HEK293 (cell line): ENCODE measurements at regions not wholly inside any gene's neighbourhood (a gene's known extent, or its start where the extent isn't known, plus 50 kb on each side); places are given as distances from the start of the nearest gene placed in this dataset.

Experiments
- CTCF ChIA-PET: fragments of 350-600 bp; formaldehyde crosslinking; extraction: SDS; loops from one replicate; lab custom pipeline; 2021; ENCODE audit warnings: antibody characterized with exemption; lab: Yijun Ruan, JAX
- POLR2A ChIA-PET: fragments of 300-600 bp; formaldehyde crosslinking; extraction: SDS; loops from one replicate; lab custom pipeline; 2020; ENCODE audit warnings: antibody characterized with exemption, inconsistent platforms; lab: Yijun Ruan, JAX
- H3K27ac ChIP-seq: fragments of 200-500 bp; sonication (Bioruptor generic); 2 replicates; pipeline ENCODE4 v1.5.1; 2014; ENCODE audit warnings: low read depth, low read length, control low read depth, inconsistent platforms; ENCODE audit errors: extremely low read depth
- H3K36me3 ChIP-seq, 2 experiments: fragments of 200-500 bp in 1 of 2; sonication (Bioruptor generic) in 1 of 2; 1 replicate in 1 of 2; 2 replicates in 1 of 2; pipeline ENCODE4 v1.5.1; 2014 to 2017; ENCODE audit warnings: inconsistent platforms in 2 of 2, low read length in 2 of 2; ENCODE audit not compliant: control insufficient read depth in 2 of 2, insufficient read depth in 1 of 2
- H3K4me1 ChIP-seq: fragments of 200-500 bp; sonication (Bioruptor generic); 2 replicates; pipeline ENCODE4 v1.5.1; 2014; ENCODE audit warnings: mild to moderate bottlenecking, low read length, inconsistent platforms; ENCODE audit not compliant: control insufficient read depth, insufficient read depth
- H3K4me3 ChIP-seq: 2 replicates; pipeline ENCODE4 v1.5.1; 2011; ENCODE audit warnings: low read depth, mild to moderate bottlenecking, control low read depth, low read length, moderate library complexity
- H3K9me3 ChIP-seq: fragments of 200-500 bp; sonication (Bioruptor generic); 2 replicates; pipeline ENCODE4 v1.5.1; 2014; ENCODE audit warnings: low read depth, low read length, inconsistent platforms; ENCODE audit not compliant: control insufficient read depth, insufficient read depth
- GLI2 ChIP-seq: fragments of 450-650 bp; formaldehyde crosslinking; IDR thresholded peaks from 2 replicates; pipeline ENCODE4; 2017; ENCODE audit warnings: missing biosample characterization, missing genetic modification characterization, low read depth, borderline replicate concordance
- KLF16 ChIP-seq: fragments of 450-650 bp; formaldehyde crosslinking; IDR thresholded peaks from 2 replicates; pipeline ENCODE4 v1.5.1; 2017; ENCODE audit warnings: missing biosample characterization, missing genetic modification characterization
- ZBTB8A ChIP-seq: fragments of 450-650 bp; formaldehyde crosslinking; IDR thresholded peaks from 2 replicates; pipeline ENCODE4 v1.5.1; 2016; ENCODE audit warnings: missing biosample characterization, missing genetic modification characterization
- ZFP3 ChIP-seq: fragments of 450-650 bp; formaldehyde crosslinking; IDR thresholded peaks from 2 replicates; pipeline ENCODE4 v1.5.1; 2016; ENCODE audit warnings: low read depth, missing biosample characterization, missing genetic modification characterization
- ZNF133 ChIP-seq: fragments of 450-650 bp; formaldehyde crosslinking; IDR thresholded peaks from 2 replicates; pipeline ENCODE4 v1.5.1; 2016; ENCODE audit warnings: missing biosample characterization, missing genetic modification characterization
- ZNF140 ChIP-seq: fragments of 450-650 bp; formaldehyde crosslinking; IDR thresholded peaks from 2 replicates; pipeline ENCODE4 v1.5.1; 2016; ENCODE audit warnings: missing biosample characterization, missing genetic modification characterization
- ZNF266 ChIP-seq: fragments of 450-650 bp; formaldehyde crosslinking; IDR thresholded peaks from 2 replicates; pipeline ENCODE4 v1.5.1; 2016; ENCODE audit warnings: missing biosample characterization, missing genetic modification characterization, low read depth
- ZNF292 ChIP-seq: fragments of 450-650 bp; formaldehyde crosslinking; IDR thresholded peaks from 2 replicates; pipeline ENCODE4 v1.5.1; 2016; ENCODE audit warnings: low read depth, missing biosample characterization, missing genetic modification characterization, borderline replicate concordance
- ZNF341 ChIP-seq: fragments of 450-650 bp; formaldehyde crosslinking; IDR thresholded peaks from 2 replicates; pipeline ENCODE4; 2016; ENCODE audit warnings: low read depth, missing biosample characterization, missing genetic modification characterization
- ZNF404 ChIP-seq: fragments of 450-650 bp; formaldehyde crosslinking; IDR thresholded peaks from 2 replicates; pipeline ENCODE4 v1.5.1; 2017; ENCODE audit warnings: missing biosample characterization, missing genetic modification characterization
- ZNF510 ChIP-seq: fragments of 450-650 bp; formaldehyde crosslinking; IDR thresholded peaks from 2 replicates; pipeline ENCODE4 v1.5.1; 2018; ENCODE audit warnings: mild to moderate bottlenecking, missing genetic modification characterization, missing biosample characterization; ENCODE audit not compliant: insufficient replicate concordance
- ZNF518A ChIP-seq: fragments of 450-650 bp; formaldehyde crosslinking; conservative IDR thresholded peaks from 2 replicates; pipeline ENCODE4 v1.5.1; 2016; ENCODE audit warnings: low read depth, missing biosample characterization, missing genetic modification characterization
- ZNF549 ChIP-seq: fragments of 450-650 bp; IDR thresholded peaks from 2 replicates; pipeline ENCODE4 v1.5.1; 2018; ENCODE audit warnings: missing biosample characterization, missing genetic modification characterization, mild to moderate bottlenecking, inconsistent platforms, moderate library complexity
- ZNF558 ChIP-seq: fragments of 450-650 bp; formaldehyde crosslinking; IDR thresholded peaks from 2 replicates; pipeline ENCODE4 v1.5.1; 2016; ENCODE audit warnings: missing biosample characterization, missing genetic modification characterization
- ZNF571 ChIP-seq: fragments of 450-650 bp; formaldehyde crosslinking; IDR thresholded peaks from 2 replicates; pipeline ENCODE4 v1.5.0; 2017; ENCODE audit warnings: missing biosample characterization, missing genetic modification characterization
- ZNF623 ChIP-seq: fragments of 450-650 bp; formaldehyde crosslinking; IDR thresholded peaks from 2 replicates; pipeline ENCODE4 v1.5.1; 2016; ENCODE audit warnings: missing biosample characterization, missing genetic modification characterization
- ZNF624 ChIP-seq: fragments of 450-650 bp; formaldehyde crosslinking; IDR thresholded peaks from 2 replicates; pipeline ENCODE4 v1.5.1; 2017; ENCODE audit warnings: missing biosample characterization, missing genetic modification characterization
- ZNF629 ChIP-seq: fragments of 450-650 bp; formaldehyde crosslinking; IDR thresholded peaks from 2 replicates; pipeline ENCODE4 v1.5.1; 2017; ENCODE audit warnings: missing biosample characterization, missing genetic modification characterization
- ZNF654 ChIP-seq: fragments of 450-650 bp; formaldehyde crosslinking; IDR thresholded peaks from 2 replicates; pipeline ENCODE4 v1.5.1; 2016; ENCODE audit warnings: low read depth, missing biosample characterization, missing genetic modification characterization
- ZNF664 ChIP-seq: fragments of 450-650 bp; formaldehyde crosslinking; IDR thresholded peaks from 2 replicates; pipeline ENCODE4 v1.5.1; 2016; ENCODE audit warnings: missing biosample characterization, missing genetic modification characterization
- TF ChIP-seq, protein P1 (sequence below): fragments of 450-650 bp; formaldehyde crosslinking; conservative IDR thresholded peaks from 2 replicates; pipeline ENCODE4 v1.5.1; 2016; ENCODE audit warnings: low read depth, missing biosample characterization, missing genetic modification characterization
- TF ChIP-seq, protein P2 (sequence below): fragments of 450-650 bp; formaldehyde crosslinking; IDR thresholded peaks from 2 replicates; pipeline ENCODE4 v1.5.1; 2016; ENCODE audit warnings: missing biosample characterization, missing genetic modification characterization, borderline replicate concordance
- TF ChIP-seq, protein P3 (sequence below): fragments of 450-650 bp; formaldehyde crosslinking; IDR thresholded peaks from 2 replicates; pipeline ENCODE4 v1.5.1; 2016; ENCODE audit warnings: missing biosample characterization, missing genetic modification characterization
- TF ChIP-seq, protein P4 (sequence below): fragments of 450-650 bp; IDR thresholded peaks from 2 replicates; pipeline ENCODE4 v1.5.1; 2018; ENCODE audit warnings: missing biosample characterization, mild to moderate bottlenecking, missing genetic modification characterization
- TF ChIP-seq, protein P5 (sequence below): sonication (generic); formaldehyde crosslinking; IDR thresholded peaks from 2 replicates; pipeline ENCODE4 v1.8.1; 2022; ENCODE audit warnings: mild to moderate bottlenecking, moderate library complexity, missing genetic modification reagents

GRCh38 chr1:242880022-242880421, 355.5 kb upstream of the PLD5 start (continued):
- TF ChIP-seq, protein P1, sequence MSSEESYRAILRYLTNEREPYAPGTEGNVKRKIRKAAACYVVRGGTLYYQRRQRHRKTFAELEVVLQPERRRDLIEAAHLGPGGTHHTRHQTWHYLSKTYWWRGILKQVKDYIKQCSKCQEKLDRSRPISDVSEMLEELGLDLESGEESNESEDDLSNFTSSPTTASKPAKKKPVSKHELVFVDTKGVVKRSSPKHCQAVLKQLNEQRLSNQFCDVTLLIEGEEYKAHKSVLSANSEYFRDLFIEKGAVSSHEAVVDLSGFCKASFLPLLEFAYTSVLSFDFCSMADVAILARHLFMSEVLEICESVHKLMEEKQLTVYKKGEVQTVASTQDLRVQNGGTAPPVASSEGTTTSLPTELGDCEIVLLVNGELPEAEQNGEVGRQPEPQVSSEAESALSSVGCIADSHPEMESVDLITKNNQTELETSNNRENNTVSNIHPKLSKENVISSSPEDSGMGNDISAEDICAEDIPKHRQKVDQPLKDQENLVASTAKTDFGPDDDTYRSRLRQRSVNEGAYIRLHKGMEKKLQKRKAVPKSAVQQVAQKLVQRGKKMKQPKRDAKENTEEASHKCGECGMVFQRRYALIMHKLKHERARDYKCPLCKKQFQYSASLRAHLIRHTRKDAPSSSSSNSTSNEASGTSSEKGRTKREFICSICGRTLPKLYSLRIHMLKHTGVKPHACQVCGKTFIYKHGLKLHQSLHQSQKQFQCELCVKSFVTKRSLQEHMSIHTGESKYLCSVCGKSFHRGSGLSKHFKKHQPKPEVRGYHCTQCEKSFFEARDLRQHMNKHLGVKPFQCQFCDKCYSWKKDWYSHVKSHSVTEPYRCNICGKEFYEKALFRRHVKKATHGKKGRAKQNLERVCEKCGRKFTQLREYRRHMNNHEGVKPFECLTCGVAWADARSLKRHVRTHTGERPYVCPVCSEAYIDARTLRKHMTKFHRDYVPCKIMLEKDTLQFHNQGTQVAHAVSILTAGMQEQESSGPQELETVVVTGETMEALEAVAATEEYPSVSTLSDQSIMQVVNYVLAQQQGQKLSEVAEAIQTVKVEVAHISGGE = peak; percentile 89
- TF ChIP-seq ZNF266 (tag by site-specific recombination) (0 out of 2 replicates have a peak, but pooled peaks have one; percentile 45), ZNF654 (peak; percentile 19; the same call in 1 of the 2 replicates), ZNF341 (tag by site-specific recombination) (peak; percentile 23; the same call in 1 of the 2 replicates), ZNF510 (tag by site-specific recombination) (peak; percentile 85), ZNF140 (tag by site-specific recombination) (peak; percentile 59), ZNF404 (tag by site-specific recombination) (0 out of 2 replicates have a peak, but pooled peaks have one; percentile 22), ZNF629 (tag by site-specific recombination) (peak; percentile 57), ZNF623 (peak; percentile 78), ZNF292 (0 out of 2 replicates have a peak, but pooled peaks have one; percentile 18), ZNF518A (tag by site-specific recombination) (peak; percentile 93), ZNF558 (tag by site-specific recombination) (peak; percentile 78; the same call in 1 of the 2 replicates), ZBTB8A (tag by site-specific recombination) (peak; percentile 80)
- TF ChIP-seq, protein P2, sequence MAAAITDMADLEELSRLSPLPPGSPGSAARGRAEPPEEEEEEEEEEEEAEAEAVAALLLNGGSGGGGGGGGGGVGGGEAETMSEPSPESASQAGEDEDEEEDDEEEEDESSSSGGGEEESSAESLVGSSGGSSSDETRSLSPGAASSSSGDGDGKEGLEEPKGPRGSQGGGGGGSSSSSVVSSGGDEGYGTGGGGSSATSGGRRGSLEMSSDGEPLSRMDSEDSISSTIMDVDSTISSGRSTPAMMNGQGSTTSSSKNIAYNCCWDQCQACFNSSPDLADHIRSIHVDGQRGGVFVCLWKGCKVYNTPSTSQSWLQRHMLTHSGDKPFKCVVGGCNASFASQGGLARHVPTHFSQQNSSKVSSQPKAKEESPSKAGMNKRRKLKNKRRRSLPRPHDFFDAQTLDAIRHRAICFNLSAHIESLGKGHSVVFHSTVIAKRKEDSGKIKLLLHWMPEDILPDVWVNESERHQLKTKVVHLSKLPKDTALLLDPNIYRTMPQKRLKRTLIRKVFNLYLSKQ = peak; percentile 40; the same call in 1 of the 2 replicates

DNA sequence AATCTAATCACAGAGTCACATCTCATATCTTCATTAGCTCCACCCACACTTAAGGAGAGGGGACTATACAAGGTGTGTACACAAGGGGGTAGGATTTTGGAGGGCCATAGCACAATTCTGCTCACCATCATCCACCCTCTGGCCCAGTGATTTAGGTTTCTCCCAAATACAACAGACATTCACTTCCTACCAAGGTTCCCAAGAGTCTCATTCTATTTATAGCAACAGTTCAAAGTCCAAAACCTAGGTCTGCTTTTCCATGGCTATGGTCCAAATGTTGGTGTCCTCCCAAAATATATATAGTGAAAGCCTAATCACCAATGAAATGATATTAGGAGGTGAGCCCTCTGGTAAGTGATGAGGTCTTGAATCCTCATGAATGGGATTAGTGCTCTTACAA, 353.2 kb upstream of the PLD5 start:
- Histone ChIP-seq H3K27ac (no peak overlapping the region), H3K36me3 (no peaks in the 10 kb centered on the region), H3K9me3 (no peaks in the 10 kb centered on the region), H3K4me1 (no peaks in the 10 kb centered on the region), H3K4me3 (no peak overlapping the region)
- ChIA-PET CTCF (interaction anchor here (0.5 kb wide), 1 partner anchor 81 kb away, joined by 3 read pairs; no protein-coding TSS in a partner anchor), POLR2A (no interaction called here)
- TF ChIP-seq, protein P3, sequence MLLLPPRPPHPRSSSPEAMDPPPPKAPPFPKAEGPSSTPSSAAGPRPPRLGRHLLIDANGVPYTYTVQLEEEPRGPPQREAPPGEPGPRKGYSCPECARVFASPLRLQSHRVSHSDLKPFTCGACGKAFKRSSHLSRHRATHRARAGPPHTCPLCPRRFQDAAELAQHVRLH = no peak
- TF ChIP-seq ZNF624 (tag by site-specific recombination) (no peak), ZNF341 (tag by site-specific recombination) (no peak), ZNF549 (tag by site-specific recombination) (no peak), ZNF664 (tag by site-specific recombination) (no peak), ZNF133 (no peak), ZNF571 (tag by site-specific recombination) (no peak), ZFP3 (tag by site-specific recombination) (no peak), KLF16 (tag by site-specific recombination) (no peak), GLI2 (tag by site-specific recombination) (no peak)
- TF ChIP-seq, protein P4, sequence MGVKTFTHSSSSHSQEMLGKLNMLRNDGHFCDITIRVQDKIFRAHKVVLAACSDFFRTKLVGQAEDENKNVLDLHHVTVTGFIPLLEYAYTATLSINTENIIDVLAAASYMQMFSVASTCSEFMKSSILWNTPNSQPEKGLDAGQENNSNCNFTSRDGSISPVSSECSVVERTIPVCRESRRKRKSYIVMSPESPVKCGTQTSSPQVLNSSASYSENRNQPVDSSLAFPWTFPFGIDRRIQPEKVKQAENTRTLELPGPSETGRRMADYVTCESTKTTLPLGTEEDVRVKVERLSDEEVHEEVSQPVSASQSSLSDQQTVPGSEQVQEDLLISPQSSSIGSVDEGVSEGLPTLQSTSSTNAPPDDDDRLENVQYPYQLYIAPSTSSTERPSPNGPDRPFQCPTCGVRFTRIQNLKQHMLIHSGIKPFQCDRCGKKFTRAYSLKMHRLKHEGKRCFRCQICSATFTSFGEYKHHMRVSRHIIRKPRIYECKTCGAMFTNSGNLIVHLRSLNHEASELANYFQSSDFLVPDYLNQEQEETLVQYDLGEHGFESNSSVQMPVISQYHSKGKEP (tag by site-specific recombination) = no peak
- TF ChIP-seq, protein P5, sequence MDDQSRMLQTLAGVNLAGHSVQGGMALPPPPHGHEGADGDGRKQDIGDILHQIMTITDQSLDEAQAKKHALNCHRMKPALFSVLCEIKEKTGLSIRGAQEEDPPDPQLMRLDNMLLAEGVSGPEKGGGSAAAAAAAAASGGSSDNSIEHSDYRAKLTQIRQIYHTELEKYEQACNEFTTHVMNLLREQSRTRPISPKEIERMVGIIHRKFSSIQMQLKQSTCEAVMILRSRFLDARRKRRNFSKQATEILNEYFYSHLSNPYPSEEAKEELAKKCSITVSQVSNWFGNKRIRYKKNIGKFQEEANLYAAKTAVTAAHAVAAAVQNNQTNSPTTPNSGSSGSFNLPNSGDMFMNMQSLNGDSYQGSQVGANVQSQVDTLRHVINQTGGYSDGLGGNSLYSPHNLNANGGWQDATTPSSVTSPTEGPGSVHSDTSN (CRISPR knock-in tag) = no peak
